ENCODE measurements at regions not wholly inside any gene's neighbourhood (a gene's known extent, or its start where the extent isn't known, plus 50 kb on each side); places are given as distances from the start of the nearest gene placed in this dataset.

GRCh38 chr16:85401917-85402766, 211.0 kb upstream of the GSE1 start:
- DNase-seq (ENCODE audit: low spot score), result no peak

- DNase-seq (ENCODE audit: low spot score), result no peak
Observed at GRCh38 chr16:85402910-85403692, 210.0 kb upstream of the GSE1 start.

DNA sequence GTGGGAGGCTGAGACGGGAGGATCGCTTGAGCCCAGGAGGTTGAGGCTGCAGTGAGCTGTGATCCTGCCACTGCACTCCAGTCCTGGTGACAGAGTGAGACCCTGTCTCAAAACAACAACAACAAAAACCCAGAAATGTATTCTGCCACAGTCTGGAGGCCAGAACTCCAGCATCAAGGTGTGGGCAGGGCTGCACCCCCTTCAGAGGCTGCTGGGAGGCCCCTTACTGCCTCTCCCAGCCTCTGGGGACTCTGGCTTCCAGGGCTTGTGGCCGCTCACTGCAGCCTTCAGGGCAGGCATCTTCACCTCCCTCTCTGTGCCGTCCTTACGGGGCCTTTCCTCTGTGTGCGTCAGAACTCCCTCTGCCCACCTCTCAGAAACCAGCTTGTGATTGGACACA, 209.4 kb upstream of the GSE1 start:
- no peak for DNase-seq (ENCODE audit: low spot score)

DNA sequence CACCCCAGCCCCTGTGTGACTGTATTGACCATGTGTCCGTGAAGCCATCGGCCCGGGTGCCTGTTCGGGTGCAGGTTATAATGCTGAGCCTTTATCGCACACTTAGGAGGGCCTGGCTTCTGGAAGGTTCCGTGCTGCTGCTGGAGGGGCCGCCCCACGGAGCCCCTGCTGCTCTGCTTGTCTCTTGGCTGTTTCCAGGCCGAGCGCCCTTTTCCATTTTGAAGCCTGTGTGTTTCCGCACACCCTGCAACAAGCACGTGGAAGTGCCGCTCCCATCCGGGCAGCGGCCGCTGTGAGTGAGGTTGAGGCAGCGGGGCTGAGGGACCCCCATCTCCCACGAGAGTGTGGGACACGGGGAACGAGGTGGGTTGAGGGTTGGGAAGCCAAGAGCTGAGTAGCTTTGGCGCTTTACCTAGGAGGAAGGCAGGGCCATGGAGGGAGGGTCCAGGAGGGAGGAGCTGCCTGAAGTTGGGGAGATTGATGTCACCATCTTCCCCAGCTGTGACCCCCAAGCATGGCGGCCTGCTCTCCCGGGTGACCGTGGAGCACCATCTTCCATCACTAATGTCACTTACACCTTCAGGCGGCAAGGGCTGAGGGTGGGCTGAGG, 200.1 kb upstream of the GSE1 start:
- DNase-seq (ENCODE audit: low spot score), result no peak

DNA sequence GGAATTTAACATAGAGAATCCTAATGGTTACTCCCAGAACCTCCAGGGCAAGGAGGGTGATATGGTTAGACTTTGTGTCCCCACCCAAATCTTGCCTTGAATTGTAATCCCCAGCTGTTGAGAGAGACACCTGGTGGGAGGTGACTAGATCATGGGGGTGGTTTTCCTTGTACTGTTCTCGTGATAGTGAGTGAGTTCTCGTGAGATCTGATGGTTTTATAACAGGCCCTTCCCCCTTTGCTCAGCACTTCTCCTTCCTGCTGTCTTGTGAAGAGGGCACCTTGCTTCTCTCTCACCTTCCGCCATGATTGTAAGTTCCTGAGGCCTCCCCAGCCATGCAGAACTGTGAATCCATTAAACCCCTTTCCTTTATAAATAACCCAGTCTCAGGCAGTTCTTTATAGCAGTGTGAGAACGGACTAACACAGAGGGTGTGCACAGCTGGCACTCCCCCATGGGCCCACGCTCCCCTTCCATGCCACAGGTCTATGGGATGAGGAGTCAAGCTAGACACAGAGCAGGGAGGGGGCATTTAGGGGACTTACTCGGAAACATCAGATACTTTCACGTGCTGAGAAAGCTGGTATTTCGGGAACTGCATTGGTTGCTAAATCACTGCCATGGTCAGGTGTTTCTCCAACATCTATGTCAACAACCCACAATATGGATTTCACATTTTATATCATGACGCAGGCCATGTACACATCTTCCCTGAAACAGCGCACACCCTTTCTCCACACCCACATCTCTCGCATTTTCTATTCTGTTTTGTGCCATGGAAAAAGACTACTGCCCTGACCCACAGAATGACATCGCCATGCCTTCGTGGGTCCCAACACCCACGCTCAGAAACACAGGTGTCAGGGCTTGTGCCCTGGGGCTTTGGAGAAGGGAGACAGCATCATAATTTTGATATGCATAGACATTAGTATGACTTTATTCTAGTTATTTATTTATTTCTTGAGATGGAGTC, 199.1 kb upstream of the GSE1 start:
- DNase-seq (ENCODE audit: low spot score), result no peak

- DNase-seq (ENCODE audit: low spot score), result no peak
Observed at GRCh38 chr16:85415196-85416090, 197.7 kb upstream of the GSE1 start.

DNA sequence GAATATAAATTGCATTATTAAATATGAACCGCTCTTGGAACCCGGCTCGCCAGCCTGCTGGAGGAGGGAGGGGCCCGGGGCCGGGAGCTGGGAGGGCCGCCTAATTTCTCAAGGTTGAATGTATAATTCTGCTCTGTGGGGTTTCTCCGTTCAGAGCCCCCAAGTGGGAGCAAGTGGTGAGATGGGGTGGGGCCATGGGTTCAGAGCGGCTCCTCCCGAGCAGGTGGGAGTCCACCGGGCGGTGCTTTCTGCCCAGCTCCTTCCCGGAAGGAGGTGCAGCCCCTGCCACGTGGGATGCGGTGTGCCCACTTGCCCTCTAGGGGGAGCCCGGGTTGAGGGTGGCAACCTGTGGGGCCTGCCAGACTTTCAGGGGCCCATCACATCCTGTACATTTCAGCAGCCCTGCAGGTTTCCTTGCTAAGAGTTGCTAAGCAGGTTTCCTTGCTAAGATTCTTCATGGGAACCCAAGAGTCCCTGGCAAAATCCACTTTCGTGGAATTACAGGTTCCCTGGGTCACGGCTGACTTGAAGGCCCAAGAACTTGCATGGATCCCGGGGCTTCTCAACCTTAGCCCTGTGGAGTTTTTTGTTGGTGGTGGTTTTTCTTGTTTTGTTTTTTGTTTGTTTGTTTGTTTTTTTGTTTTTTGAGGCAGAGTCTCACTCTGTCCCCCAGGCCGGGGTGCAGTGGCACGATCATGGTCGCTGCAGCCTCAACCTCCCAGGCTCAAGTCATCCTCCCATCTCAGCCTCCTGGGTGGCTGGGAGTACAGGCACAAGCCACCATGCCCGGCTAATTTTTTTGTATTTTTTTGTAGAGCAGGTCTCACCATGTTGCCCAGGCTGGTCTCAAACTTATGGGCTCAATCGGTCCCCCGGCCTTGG, 196.7 kb upstream of the GSE1 start:
- DNase-seq (ENCODE audit: low spot score), result no peak

GRCh38 chr16:85417156-85417860, 195.8 kb upstream of the GSE1 start:
- no peak for DNase-seq (ENCODE audit: low spot score)

DNA sequence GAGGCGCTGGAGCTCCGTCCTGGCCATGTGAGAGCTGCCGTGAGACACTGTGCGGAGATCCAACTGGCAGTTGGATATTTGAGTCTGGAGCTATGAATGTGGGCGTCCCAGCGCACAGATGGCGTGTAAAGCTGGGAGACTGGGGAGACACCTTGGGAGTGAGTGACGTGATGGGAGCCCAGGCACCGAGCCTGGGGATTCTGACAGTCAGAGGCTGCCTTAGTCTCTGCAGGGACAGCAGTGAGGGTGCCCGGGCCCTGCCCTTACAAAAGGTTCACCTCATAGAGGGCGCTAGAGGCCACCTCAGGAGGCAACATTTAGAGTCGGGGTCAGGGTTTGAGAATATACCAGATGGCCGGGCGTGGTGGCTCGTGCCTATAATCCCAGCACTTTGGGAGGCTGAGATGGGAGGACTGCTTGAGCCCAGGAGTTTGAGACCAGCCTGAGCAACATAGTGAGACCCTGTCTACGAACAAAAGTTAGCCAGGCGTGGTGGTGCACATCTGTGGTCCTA, 194.1 kb upstream of the GSE1 start:
- no peak for DNase-seq (ENCODE audit: low spot score)

- no peak for DNase-seq (ENCODE audit: low spot score)
Observed at GRCh38 chr16:85419503-85420408, 193.4 kb upstream of the GSE1 start.

- DNase-seq (ENCODE audit: low spot score), result no peak
Observed at GRCh38 chr16:85420501-85421337, 192.4 kb upstream of the GSE1 start.

DNA sequence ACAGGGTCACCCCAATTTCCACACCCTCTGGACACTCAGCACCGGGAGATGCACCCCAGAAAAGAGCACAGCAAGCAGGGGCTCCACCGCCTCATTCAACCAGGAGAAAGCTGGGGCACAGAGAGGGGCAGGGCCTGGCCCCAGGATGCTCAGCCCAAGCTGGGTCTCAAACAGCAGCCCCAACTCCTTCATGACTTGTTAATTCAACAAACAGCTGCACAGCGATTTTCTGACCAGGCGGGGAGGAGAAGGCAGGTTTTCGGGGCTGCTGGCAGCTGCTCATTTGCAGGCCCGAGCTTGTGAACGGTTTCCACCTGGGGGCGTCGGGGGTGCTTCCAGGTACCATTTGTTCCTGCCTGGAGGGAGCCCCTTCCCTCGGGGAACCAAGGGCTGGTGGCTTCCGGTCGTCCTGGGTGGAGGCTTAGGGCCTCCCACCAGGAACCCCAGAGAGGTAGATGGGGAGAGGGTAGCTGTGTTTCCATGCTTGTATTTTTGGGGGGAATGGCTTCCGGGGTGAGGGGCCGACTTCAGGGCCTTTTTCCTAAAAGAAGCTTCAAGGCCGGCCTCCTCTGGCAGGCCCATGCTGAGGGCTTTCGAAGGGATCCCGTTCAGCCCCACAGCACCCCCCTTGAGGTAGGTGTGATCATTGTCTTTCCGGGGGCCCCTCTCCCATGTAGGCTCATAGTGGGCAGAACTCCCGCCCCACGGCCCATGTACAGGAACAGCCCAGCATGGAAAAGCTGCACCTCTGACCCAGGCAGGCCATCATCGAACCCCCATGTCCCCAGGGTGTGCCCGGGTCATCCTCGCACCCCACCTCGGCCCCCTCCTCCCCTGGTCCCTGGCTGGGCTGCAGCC, 191.6 kb upstream of the GSE1 start:
- DNase-seq (ENCODE audit: low spot score), result no peak

DNA sequence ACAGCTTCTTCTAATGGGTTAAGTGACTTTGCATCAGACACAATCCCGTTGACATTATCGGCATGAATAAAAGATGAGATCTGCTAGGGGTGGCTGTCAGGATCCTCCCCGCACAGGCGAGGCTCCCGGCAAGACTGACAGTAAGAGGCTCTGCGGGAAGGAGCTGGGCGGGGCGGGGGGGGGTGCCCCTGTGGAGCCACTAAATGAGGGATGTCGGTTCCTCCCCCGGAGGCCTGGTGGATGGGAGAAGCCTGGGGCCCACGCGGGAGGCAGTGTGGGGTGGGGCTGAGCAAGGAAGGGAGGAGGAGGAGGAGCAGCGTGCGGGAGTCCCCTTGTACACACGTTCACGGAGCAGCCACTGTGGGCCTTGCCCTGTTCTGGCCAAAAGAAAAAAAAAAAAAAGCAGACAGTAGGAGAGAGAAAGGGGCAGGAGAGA, 190.9 kb upstream of the GSE1 start:
- peak; percentile 75 for DNase-seq (ENCODE audit: low spot score)

GRCh38 chr16:85422632-85423550, 190.2 kb upstream of the GSE1 start:
- no peak for DNase-seq (ENCODE audit: low spot score)

DNA sequence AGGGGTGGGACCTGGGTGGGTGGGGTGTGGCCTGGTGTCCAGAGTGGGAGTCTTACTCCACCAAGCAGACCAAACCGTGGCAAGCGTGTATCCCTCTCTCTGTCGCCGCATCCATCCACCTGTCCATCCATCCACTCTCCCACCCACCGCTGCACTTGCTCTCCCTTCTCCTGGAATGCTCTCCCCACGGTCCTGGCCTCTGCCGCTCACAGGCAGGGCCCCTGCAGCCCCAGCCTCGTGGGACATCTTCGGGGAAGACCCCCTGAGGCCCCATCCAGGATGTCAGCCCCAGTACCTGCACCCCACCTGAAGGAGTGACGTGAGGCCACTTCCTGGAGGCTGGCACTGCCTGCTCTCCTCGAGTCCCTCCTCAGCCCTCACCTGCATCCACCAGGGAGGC, 189.5 kb upstream of the GSE1 start:
- DNase-seq (ENCODE audit: low spot score), result no peak
